Upper lobe of right lung (tissue), 1 donor: ENCODE measurements at regions not wholly inside any gene's neighbourhood (a gene's known extent, or its start where the extent isn't known, plus 50 kb on each side); places are given as distances from the start of the nearest gene placed in this dataset.

Source experiments
- ATAC-seq: fragments of 200-7000 bp; cut with Tn5 transposase; one replicate; pipeline ENCODE4 v1.9.1; 2020; ENCODE audit warnings: mild to moderate bottlenecking, moderate library complexity
- DNase-seq: peaks from one replicate; pipeline ENCODE4 v3.0.0-alpha.2; 2020
- H3K27ac ChIP-seq: fragments of 200-600 bp; one replicate; pipeline ENCODE4 v1.8.0; 2022
- H3K27me3 ChIP-seq: fragments of 200-600 bp; one replicate; pipeline ENCODE4 v1.8.0; 2022; ENCODE audit warnings: mild to moderate bottlenecking
- H3K36me3 ChIP-seq: fragments of 200-600 bp; one replicate; pipeline ENCODE4 v1.8.0; 2022
- H3K4me1 ChIP-seq: fragments of 200-600 bp; one replicate; pipeline ENCODE4 v1.8.0; 2022
- H3K4me3 ChIP-seq: fragments of 200-600 bp; one replicate; pipeline ENCODE4 v1.8.0; 2022; ENCODE audit warnings: mild to moderate bottlenecking
- H3K9me3 ChIP-seq: fragments of 200-600 bp; one replicate; pipeline ENCODE4 v1.8.0; 2022
- intact Hi-C: fragments of 100-400 bp; cut with DNase I; formaldehyde crosslinking; loops from one replicate; pipeline ENCODE4 v1.11.0; 2022
- TF ChIP-seq, protein P1 (sequence below): fragments of 200-600 bp; IDR thresholded peaks from one replicate; pipeline ENCODE4 v1.8.0; 2022; ENCODE audit warnings: antibody characterized with exemption
- donor health status: DM: no; HTN: yes; CAD: no; lungs with severe emphysema.

DNA sequence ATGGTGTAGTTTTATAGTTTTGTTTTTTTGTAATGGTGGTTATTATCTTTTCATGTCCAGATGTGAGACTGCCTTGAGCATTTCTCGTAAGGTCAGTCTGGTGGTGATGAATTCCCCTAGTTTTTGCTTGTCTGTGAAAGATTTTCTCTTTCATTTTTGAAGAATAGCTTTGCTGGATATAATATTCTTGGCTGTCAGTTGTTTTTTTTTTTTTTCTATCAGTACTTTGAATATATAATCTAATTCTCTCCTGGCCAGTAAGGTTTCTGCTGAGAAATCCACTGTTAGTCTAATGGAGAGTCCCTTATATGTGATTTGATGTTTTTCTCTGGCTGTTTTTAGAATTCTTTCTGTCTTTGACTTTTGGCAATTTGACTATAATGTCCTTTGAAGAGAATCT is 106.9 kb downstream of the CARTPT start:
- intact Hi-C loops, result no loop called here
- ATAC-seq (no peak), DNase-seq (no peak)
- TF ChIP-seq, protein P1, sequence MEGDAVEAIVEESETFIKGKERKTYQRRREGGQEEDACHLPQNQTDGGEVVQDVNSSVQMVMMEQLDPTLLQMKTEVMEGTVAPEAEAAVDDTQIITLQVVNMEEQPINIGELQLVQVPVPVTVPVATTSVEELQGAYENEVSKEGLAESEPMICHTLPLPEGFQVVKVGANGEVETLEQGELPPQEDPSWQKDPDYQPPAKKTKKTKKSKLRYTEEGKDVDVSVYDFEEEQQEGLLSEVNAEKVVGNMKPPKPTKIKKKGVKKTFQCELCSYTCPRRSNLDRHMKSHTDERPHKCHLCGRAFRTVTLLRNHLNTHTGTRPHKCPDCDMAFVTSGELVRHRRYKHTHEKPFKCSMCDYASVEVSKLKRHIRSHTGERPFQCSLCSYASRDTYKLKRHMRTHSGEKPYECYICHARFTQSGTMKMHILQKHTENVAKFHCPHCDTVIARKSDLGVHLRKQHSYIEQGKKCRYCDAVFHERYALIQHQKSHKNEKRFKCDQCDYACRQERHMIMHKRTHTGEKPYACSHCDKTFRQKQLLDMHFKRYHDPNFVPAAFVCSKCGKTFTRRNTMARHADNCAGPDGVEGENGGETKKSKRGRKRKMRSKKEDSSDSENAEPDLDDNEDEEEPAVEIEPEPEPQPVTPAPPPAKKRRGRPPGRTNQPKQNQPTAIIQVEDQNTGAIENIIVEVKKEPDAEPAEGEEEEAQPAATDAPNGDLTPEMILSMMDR, result no peak
- no peak overlapping the region for H3K4me3 ChIP-seq
- no peaks in the 10 kb centered on the region for H3K9me3 ChIP-seq
- H3K27ac ChIP-seq, result no peak overlapping the region
- H3K36me3 ChIP-seq, result no peaks in the 10 kb centered on the region
- H3K27me3 ChIP-seq, result no peaks in the 10 kb centered on the region
- peaks cover 2% of the 10 kb centered on the region for H3K4me1 ChIP-seq

DNA sequence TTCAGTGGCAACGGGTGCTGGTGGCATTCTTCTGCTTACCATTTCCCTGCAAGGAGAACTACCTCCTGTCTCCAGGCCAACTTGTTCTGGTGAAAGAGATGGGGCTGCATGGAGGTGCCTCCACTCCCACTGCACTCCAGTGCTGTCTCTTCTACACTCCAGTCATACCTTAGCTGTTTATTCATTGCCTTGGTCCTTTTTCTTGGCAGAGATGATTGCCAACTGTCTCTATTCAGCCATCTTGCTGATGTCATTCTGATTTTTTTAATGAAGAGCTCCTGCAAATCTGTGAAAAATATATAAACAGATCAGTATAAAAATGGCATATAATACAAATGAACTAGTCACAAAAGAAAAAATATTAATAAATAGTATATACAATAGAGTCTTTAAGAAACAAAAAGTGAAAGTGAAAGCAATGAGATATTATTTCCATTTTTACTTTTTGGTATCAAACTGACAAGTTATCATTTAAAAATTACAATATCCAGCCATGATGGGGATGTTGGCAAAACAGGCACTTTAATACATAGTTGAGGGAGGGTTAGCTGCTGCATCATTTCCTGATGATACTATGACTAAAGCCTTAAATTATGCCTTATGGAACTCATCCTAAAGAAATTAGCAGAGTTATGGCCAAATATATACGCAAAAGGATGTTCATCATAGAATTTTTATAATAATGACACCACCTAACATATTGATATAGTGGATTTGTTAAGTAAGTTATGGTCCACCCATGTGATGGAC is 109.4 kb downstream of the CARTPT start:
- H3K27ac ChIP-seq, result no peak overlapping the region
- no peak overlapping the region for H3K4me3 ChIP-seq
- ATAC-seq (no peak), DNase-seq (no peak)
- H3K36me3 ChIP-seq, result no peaks in the 10 kb centered on the region
- intact Hi-C loops, result no loop called here
- no peaks in the 10 kb centered on the region for H3K9me3 ChIP-seq
- H3K4me1 ChIP-seq, result peaks cover 4% of the 10 kb centered on the region
- TF ChIP-seq, protein P1, result no peak
- H3K27me3 ChIP-seq, result no peaks in the 10 kb centered on the region

GRCh38 chr5:71829206-71829605 is 110.1 kb downstream of the CARTPT start:
- Histone ChIP-seq H3K27ac (no peak overlapping the region), H3K27me3 (no peaks in the 10 kb centered on the region), H3K9me3 (no peaks in the 10 kb centered on the region), H3K4me1 (peaks cover 4% of the 10 kb centered on the region), H3K36me3 (no peaks in the 10 kb centered on the region), H3K4me3 (no peak overlapping the region)
- DNase-seq (no peak), ATAC-seq (no peak)
- TF ChIP-seq, protein P1, result no peak
- intact Hi-C loops, result no loop called here

DNA sequence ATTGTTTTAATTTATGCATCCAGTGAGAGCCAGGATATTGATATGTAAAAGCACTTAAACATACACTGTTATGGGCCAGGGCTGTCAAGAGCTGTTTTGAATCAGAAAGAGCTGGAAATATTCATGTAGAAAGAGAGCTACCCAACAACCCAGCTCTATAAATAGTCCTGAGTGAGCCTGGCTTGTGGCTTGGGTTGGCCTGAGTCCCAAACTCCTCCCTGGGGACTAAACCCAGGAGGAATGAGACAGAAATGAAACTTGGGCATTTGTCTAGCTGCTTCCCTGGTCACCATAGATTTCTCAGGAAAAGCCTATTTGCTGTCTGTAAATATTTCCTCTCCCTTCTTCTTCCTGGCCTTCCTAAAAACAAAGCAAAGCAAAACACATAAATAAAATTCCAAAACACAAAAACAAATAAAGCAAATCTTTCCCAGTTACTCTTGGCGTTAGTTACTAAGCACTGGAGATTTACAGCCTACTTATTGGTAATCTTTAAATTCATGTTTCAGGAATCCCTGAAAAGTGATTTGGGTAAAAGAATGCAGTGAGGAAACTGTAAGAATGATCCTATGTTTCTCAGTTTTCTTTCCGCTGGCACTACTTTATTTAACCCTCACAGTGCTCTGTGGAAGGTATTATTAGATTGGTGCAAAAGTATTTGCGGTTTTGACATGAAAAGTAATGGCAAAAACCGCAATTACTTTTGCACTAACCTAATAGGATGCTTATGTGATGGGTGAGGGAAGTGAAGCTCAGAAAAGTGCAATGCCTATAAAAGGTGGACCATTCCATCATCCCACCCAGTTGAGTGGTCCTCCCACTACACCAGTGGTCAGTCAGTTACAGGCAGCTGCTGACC is 111.8 kb downstream of the CARTPT start:
- ATAC-seq, result peak; percentile 80
- no peaks in the 10 kb centered on the region for H3K9me3 ChIP-seq
- H3K4me1 ChIP-seq, result peaks cover 4% of the 10 kb centered on the region
- H3K27me3 ChIP-seq, result no peaks in the 10 kb centered on the region
- H3K4me3 ChIP-seq, result no peak overlapping the region
- intact Hi-C loops, result no loop called here
- TF ChIP-seq, protein P1, result no peak
- H3K36me3 ChIP-seq, result no peaks in the 10 kb centered on the region
- DNase-seq, result peak; percentile 72
- H3K27ac ChIP-seq, result no peak overlapping the region

DNA sequence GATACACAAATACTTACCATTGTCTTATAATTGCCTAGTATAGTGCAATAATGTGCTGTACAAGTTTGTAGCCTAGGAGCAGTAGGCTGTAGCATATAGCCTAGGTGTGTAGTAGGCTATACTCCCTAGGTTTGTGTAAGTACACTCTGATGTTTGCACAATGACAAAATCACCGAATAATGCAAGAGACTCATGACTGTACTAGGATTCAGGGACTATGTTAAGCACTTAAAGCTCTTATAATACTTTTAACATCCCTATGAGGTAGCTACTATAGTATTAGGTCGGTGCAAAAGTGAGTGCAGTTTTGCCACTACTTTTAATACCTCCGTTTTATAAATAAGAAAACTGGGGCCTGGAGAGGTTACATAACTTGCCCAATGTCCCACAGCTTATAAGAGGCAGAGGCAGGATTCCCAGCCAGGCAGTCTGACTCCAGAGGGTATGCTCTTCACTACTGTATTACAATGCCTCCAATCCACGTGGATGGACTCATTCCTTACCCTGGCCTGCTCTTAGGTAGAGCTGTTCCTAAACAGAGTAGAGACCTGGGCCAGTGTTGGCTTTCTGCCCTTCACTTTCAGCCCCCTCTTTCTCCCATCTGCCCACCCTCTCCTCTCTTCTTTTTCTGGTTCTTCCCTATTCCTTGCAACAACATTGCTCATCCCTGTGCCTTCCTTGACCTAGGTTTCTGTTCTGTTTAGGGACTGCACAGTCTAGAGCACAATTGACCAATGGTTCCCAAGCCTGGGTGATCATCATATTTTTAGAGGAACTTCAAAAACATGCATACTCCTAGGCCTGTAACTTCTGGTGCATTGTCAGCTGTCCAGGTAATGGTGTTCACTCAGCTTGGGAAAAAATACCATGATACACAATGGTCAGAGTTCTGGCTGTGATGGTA is 114.0 kb downstream of the CARTPT start:
- peak; percentile 33 for ATAC-seq
- Histone ChIP-seq H3K4me1 (peaks cover 4% of the 10 kb centered on the region), H3K36me3 (no peaks in the 10 kb centered on the region), H3K27ac (no peak overlapping the region), H3K27me3 (no peaks in the 10 kb centered on the region), H3K4me3 (no peak overlapping the region), H3K9me3 (no peaks in the 10 kb centered on the region)
- DNase-seq, result no peak
- intact Hi-C loops, result no loop called here
- TF ChIP-seq, protein P1, result no peak
